ENCODE measurements at regions not wholly inside any gene's neighbourhood (a gene's known extent, or its start where the extent isn't known, plus 50 kb on each side); places are given as distances from the start of the nearest gene placed in this dataset.

DNA sequence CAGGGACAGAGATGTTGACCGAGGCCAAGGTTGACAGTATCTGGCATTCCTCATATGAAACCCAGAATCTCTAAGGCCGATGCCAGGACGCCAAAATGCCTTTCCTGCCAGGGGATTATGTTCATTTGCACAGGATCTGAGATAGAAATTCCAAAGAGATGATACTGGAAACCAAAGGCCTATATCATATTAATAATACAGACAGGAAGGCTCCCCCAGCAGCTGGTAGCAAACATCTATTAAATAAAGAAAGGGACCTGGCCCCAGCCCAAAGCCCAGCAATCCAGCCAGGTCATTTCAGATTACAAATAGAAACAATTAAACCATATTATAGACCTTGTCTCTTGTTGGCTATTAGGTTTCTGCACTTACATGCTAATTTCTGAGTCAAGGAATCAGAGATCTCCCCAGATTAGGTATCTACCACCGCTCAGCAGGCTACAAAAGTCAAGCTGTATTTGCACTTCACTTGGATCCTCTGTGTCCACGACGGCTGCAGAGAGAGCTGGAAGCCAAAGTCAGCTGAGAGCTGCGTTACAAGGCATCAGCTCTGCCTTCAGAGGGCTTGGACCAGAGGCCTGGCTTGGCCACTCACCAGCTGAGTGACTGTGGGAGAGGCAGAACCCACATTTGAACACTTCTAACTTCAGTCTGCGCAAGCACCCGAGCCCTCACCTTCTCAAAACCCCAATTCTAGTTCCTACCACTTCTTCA is 269.3 kb upstream of the SIX2 start:
- TF ChIP-seq, protein P1, sequence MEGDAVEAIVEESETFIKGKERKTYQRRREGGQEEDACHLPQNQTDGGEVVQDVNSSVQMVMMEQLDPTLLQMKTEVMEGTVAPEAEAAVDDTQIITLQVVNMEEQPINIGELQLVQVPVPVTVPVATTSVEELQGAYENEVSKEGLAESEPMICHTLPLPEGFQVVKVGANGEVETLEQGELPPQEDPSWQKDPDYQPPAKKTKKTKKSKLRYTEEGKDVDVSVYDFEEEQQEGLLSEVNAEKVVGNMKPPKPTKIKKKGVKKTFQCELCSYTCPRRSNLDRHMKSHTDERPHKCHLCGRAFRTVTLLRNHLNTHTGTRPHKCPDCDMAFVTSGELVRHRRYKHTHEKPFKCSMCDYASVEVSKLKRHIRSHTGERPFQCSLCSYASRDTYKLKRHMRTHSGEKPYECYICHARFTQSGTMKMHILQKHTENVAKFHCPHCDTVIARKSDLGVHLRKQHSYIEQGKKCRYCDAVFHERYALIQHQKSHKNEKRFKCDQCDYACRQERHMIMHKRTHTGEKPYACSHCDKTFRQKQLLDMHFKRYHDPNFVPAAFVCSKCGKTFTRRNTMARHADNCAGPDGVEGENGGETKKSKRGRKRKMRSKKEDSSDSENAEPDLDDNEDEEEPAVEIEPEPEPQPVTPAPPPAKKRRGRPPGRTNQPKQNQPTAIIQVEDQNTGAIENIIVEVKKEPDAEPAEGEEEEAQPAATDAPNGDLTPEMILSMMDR (IDR thresholded peaks at IDR 0.05 in 8 of 11, conservative IDR thresholded peaks at IDR 0.05 in 3 of 11), result no peak
- no peak for TF ChIP-seq POLR2A (IDR thresholded peaks at IDR 0.05)

Data from spleen (tissue), 7 donors.